NCI-H69 (cell line): ENCODE measurements at regions not wholly inside any gene's neighbourhood (a gene's known extent, or its start where the extent isn't known, plus 50 kb on each side); places are given as distances from the start of the nearest gene placed in this dataset.

Experiments used
- DNase-seq: peaks from one replicate; lab custom pipeline; 2025; lab: John Stamatoyannopoulos, UW

DNA sequence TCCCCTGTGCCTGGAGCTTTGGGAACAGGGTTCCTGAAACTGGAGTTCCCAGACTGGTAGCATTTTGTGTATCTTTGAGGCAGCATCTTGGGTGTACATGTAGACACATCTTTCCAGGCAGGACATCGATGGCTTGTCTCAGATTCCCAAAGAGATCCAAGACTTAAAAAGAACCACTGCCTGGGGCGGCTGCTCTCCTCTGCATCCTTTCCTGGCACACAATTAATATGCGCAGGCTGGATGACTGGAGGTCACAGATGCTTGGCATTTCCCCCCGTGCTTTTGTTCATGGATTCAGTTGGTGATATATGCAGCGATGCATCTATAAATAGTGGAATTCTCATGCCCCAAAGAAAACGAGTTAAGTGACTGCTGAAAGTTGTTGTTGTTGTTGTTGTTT lies 80.5 kb downstream of the CLDN34 start:
- no peak for DNase-seq

DNA sequence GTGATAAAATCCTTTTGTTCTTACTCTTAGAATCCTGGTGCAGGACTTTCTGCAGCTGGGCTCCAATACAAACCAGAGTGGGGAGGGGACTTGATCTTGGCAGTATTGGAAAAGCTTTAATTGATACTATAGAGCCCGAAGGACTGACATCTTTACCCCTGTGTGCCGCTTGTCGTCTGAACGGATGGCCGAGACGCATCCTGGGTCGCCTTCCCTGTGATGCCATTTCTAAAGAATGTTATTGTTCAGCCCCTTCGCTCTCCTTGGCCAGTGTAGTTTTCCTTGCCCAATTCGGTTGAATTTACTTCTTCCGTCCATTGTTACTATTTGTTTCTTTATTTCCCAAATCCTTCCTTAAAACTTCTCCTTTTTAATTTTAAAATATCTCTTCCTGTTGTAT lies 80.9 kb downstream of the CLDN34 start:
- DNase-seq, result no peak

DNA sequence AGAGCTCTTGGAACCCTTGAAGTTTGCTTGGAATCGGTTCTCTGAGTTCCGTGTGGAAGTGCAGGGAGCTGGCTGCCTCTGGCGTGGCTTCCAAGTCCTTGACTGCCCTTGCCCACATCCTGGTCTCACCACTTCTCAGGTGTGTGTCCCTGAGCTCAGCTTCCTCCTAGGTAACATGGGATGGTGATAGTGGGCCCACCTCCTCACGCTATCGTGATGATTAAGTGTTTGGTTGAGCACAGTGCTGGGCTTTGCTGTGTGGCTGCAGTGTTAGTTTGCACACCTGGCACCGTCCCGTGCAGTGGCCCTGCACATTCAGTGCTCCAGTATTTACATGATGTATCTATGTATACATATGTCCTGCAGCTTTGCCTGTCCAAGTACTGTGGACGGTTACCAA lies 81.5 kb downstream of the CLDN34 start:
- no peak for DNase-seq

- DNase-seq, result no peak
Observed at GRCh38 chrX:10049236-10049635, 82.1 kb downstream of the CLDN34 start.

DNA sequence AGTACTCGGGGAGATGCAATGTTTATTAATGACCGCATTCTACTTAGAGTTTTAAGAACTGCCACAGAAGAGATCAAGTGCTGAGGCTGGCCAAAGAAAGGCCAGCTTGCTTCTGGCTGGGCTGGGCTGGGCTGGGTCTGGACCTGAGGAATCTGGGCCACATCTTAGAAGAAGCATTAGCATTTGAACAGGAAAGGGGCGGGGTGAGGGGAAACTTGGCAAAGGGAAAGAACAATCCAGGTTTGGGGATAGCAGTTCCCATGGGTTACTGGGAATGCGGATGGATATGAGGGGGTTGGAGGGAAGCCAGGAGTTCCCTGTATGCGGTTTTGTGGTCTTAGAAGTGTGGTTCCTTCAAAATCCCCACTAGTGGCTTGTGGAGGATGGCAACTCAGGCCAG lies 83.3 kb downstream of the CLDN34 start:
- DNase-seq, result no peak

- no peak for DNase-seq
Observed at GRCh38 chrX:10051866-10052480, 84.8 kb downstream of the CLDN34 start.

- DNase-seq, result no peak
Observed at GRCh38 chrX:10052906-10053625, 85.9 kb downstream of the CLDN34 start.

DNA sequence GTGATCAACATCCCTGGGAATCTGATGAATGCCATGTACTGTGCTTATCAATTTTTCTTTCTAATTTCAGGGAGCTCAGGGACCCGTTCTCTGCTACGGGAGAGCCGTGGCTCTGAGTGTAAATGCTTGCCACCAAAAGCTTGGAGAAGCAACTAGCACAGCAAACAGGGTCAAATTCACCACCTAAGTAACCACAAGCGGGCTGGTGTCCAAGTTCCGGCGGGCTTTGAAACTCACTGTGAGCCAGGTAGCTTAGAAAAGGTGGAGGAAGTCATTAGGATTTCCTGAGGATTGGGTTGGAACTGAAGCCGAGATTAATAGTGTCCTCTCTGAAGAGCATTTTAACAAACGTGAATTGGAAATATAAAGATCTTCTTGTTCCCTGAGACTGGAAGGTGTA lies 87.2 kb downstream of the CLDN34 start:
- DNase-seq, result no peak

DNA sequence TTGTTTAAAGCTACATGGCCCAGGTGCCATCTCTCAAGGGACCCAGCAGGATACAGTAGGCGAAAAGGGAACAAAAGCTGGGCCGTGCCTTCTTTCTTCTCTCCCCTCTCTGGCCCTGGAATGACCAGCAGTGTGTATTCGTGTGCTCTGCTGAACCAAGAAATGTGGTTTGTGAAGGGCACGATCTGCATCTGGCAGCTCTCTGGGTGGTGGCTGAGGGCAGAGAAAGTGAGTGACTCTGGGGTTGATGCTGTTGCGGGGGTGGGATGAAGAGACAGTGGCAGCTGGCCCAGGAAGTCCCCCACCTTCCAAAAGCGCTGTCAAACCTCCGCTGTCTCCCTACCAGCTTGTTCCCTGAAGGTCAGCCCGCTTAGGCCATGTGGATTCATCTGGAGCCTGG lies 88.3 kb downstream of the CLDN34 start:
- no peak for DNase-seq

DNA sequence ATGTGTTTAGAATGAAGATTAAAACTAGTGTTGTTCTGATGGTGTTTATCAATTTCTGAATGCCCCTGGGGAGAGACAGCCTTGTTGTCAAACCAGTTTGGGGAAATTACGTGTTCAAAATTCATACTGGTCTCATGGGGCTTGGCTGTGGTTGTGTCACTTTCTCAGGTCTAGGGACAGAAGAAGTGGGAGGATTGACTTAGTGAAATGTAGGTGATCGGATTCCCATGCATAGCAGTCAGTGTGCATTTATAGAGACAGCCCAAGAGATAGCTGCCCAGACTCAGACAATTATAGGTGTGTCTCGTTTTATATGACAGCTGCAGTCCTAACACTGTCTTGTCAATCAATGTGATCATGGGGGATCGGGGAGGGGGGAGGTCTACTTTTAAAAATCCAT lies 94.4 kb upstream of the CLCN4 start:
- no peak for DNase-seq

- no peak for DNase-seq
Observed at GRCh38 chrX:10062980-10063379, 93.8 kb upstream of the CLCN4 start.

DNA sequence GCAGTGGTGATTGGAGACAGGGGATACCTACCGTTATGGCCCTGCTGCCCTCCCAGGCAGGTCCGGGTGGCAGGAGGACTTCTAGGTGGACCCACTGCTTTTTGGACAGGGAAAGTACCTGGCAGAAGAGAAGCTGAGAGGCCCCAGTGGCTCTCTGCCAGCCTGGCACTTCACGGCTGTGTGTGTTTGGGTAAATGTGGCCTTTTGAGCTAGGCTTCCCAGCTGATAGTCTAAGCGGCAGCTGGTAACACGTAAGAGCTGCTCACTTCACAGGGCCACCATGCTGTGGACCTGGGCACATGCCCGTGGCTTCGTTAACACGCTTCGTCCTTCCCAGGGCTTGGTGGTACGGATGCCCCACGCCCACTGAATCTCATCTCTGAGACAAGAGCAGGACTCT lies 92.0 kb upstream of the CLCN4 start:
- DNase-seq, result no peak

DNA sequence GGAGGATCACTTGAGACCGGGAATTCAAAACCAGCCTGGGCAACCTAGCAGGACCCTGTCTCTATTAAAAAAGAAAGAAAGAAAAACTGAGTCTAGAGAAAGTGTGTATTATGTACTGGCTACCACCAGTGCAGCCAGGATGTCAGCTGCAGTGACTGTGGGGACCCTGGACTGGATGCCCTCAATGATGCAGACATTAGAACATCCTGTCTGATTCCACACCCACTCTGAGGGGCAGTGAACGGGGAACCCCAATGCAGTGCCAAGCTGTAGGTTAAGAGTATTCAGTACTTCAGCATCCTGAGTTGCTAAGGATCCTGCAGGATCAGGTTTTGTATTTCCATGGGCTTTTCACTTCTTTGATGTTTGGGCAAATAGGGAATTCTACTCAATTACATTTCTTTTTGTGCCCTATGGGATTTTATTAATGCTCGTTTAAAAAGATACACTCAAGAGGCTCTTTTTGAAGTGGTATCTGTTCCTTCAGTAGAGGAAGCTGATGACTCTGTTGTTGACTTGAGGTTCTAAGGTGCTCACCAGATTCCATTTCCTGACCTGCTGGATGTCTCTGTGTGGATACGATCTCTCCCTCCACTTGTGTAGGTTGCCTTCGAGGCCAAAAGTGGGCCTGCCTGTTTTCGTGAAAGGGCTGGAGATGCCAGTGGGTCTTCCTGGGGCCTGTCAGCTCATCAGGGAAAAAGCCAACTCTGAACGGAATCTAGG lies 85.9 kb upstream of the CLCN4 start:
- no peak for DNase-seq

- DNase-seq, result peak; percentile 87
Observed at GRCh38 chrX:10071451-10072144, 85.2 kb upstream of the CLCN4 start.

GRCh38 chrX:10072786-10073568 lies 83.8 kb upstream of the CLCN4 start:
- DNase-seq, result peak; percentile 6

GRCh38 chrX:10073671-10074070 lies 83.1 kb upstream of the CLCN4 start:
- DNase-seq, result no peak

DNA sequence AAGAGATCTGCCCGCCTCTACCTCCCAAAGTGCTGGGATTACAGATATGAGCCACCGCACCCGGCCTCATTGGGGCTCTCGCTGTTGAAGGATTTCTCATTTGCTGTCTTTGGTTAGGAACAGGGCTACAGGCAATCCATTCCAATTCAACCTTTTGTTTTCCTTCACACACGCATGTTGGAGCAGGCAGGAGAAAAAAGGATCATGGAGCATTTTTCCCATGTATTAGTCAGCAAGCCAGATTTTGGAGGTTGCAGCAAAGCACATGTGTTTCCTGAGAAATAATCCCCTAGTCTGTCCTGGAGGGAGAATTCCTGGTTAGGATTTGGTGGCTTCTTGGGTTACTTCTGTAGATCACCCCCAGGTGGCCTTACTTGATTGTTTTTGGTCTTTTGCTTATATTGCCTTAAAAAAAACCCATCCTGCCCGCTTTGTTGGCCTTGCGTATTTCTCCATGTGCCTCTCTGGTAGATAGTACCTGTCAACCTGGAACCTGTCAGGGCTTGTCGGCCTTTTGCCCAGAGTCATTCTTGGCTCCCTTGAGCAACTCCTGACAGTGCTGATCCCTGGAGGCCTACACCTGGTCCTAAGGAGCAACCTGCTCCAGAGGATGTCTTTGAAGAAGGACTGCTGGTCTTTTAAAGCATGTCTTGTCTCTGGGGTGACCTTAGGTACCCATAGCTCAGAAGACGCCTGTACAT lies 82.4 kb upstream of the CLCN4 start:
- no peak for DNase-seq

- DNase-seq, result no peak
Observed at GRCh38 chrX:10076765-10077164, 80.0 kb upstream of the CLCN4 start.

- DNase-seq, result no peak
Observed at GRCh38 chrX:10077425-10078188, 79.2 kb upstream of the CLCN4 start.

GRCh38 chrX:10078266-10078665 lies 78.5 kb upstream of the CLCN4 start:
- DNase-seq, result no peak

- no peak for DNase-seq
Observed at GRCh38 chrX:10079231-10079630, 77.5 kb upstream of the CLCN4 start.
